Activated naive CD4-positive, alpha-beta T cell treated with anti-CD3 and anti-CD28 coated beads for 36 hours (primary cell): ENCODE measurements at regions not wholly inside any gene's neighbourhood (a gene's known extent, or its start where the extent isn't known, plus 50 kb on each side); places are given as distances from the start of the nearest gene placed in this dataset.
"Not testable (repeated sequence)": the region's sequence is repeated elsewhere in the genome, so short reads cannot be mapped to it uniquely, and the experiment has no call there.

Experiments
- CTCF ChIA-PET: fragments of 350-600 bp; sonication (Branson Sonifier 250); formaldehyde crosslinking; loops from one replicate; lab custom pipeline; 2021; ENCODE audit warnings: antibody characterized with exemption; lab: Charles Lee
- DNase-seq: peaks from one replicate; pipeline ENCODE4 v3.0.0-alpha.2; 2020
- H3K27ac Mint-ChIP-seq: one replicate; pipeline ENCODE4 v1.8.0; 2021; ENCODE audit warnings: mild to moderate bottlenecking, mixed read lengths
- H3K27me3 Mint-ChIP-seq: one replicate; pipeline ENCODE4 v1.8.0; 2021; ENCODE audit warnings: low read depth, mixed read lengths
- H3K36me3 Mint-ChIP-seq: one replicate; pipeline ENCODE4 v1.8.0; 2021; ENCODE audit warnings: low read depth, mixed read lengths
- H3K4me1 Mint-ChIP-seq: one replicate; pipeline ENCODE4 v1.8.0; 2021; ENCODE audit warnings: low read depth, mixed read lengths
- H3K4me3 Mint-ChIP-seq: one replicate; pipeline ENCODE4 v1.8.0; 2021; ENCODE audit warnings: mild to moderate bottlenecking, moderate library complexity, mixed read lengths
- H3K9me3 Mint-ChIP-seq: one replicate; pipeline ENCODE4 v1.8.0; 2021; ENCODE audit warnings: mixed read lengths
- intact Hi-C: fragments of 100-400 bp; cut with micrococcal nuclease; formaldehyde crosslinking; loops from one replicate; pipeline ENCODE4 v1.15.1; 2023

DNA sequence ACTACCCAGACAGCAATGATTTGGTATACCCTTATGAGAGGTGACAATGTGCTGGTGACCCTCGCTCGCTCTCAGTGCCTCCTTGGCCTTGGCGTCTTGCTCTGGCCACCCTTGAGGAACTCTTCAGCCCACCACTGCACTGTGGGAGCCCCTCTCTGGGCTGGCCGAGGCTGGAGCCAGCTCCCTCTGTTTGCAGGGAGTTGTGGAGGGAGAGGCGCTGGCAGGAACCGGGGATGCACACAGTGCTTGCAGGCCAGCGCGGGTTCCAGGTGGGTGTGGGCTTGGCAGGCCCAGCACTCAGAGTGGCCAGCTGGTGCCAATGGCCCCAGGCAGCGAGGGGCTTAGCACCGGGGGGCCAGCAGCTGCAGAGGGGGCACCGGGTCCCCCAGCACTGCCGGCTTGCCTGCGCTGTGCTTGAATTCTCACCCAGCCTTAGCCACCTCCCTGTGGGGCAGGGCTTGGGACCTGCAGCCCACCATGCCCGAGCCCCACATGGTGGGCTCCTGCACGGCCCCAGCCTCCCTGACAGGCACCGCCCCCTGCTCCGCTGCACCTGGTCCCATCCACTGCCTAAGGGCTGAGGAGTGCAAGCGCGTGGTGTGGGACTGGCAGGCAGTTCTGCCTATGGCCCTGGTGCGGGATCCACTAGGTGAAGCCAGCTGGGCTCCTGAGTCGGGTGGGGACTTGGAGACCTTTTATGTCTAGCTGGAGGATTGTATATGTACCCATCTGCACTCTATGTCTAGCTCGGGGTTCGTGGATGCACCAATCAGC, 857.0 kb upstream of the IGFBP7 start:
- Mint-ChIP-seq H3K27ac (no peak overlapping the region), H3K9me3 (peaks cover 12% of the 10 kb centered on the region), H3K4me3 (no peak overlapping the region), H3K27me3 (no peaks in the 10 kb centered on the region), H3K36me3 (no peaks in the 10 kb centered on the region), H3K4me1 (no peaks in the 10 kb centered on the region)
- DNase-seq: no peak
- intact Hi-C loops: no loop called here
- CTCF ChIA-PET: no interaction called here

DNA sequence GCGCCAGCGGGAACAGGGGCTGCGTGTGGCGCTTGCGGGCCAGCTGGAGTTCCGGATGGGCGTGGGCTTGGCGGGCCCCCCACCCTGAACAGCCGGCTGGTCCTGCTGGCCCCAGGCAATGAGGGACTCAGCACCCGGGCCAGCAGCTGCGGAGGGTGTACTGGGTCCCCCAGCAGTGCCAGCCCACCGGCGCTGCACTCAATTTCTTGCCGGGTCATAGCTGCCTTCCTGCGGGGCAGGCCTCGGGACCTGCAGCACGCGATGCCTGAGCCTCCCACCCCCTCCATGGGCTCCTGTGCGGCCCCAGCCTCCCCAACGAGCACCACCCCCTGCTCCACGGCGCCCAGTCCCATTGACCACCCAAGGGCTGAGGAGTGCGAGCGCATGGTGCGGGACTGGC, 855.2 kb upstream of the IGFBP7 start:
- intact Hi-C loops, CTCF ChIA-PET, H3K27me3 Mint-ChIP-seq, H3K4me3 Mint-ChIP-seq, DNase-seq, H3K36me3 Mint-ChIP-seq, H3K27ac Mint-ChIP-seq, H3K4me1 Mint-ChIP-seq: not testable (repeated sequence)
- H3K9me3 Mint-ChIP-seq: peaks cover 12% of the 10 kb centered on the region

DNA sequence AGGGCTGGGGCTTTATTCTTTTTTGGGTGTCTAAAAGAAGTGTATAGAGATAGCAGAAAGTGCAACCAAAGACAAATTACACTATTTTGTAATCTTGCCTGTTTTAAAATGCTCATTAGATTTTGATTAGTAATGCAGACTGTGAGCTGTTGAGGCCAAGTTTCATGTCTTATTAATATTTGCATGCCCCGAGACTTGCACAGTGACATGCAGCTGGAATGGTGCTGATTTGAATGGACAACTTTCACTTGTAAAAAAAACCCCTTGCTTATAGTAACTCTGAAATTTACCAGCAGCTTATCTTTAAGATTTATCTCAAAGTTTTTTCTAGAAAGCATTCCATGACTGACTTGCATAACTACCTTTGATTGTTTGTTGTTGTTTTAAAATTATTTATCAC, 835.1 kb upstream of the IGFBP7 start:
- Mint-ChIP-seq H3K36me3 (no peaks in the 10 kb centered on the region), H3K27ac (no peak overlapping the region), H3K4me1 (no peaks in the 10 kb centered on the region), H3K9me3 (no peaks in the 10 kb centered on the region), H3K4me3 (no peak overlapping the region), H3K27me3 (no peaks in the 10 kb centered on the region)
- no peak for DNase-seq
- intact Hi-C loops: no loop called here
- CTCF ChIA-PET: no interaction called here

DNA sequence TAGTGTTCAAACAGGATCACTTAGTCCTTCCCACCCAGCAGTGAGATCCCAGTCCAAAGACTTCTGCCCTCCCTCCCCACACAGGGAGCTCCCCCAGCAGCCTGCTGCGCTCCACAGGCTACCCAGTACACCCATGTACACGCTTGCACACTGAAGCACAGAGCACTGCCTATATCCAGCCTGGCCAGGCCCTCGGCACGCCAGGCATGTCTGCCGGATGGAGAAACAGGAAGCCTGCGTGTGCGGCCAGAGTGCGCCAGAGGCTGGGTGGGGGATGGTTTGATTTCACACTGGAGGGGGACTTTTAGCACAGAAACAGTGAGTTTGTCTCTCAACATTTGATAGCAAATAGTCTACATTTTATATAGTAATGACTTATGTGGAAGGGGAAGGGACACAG, 833.5 kb upstream of the IGFBP7 start:
- no peaks in the 10 kb centered on the region for H3K27me3 Mint-ChIP-seq
- H3K4me3 Mint-ChIP-seq: no peak overlapping the region
- no peak for DNase-seq
- H3K27ac Mint-ChIP-seq: no peak overlapping the region
- no peaks in the 10 kb centered on the region for H3K9me3 Mint-ChIP-seq
- H3K36me3 Mint-ChIP-seq: no peaks in the 10 kb centered on the region
- CTCF ChIA-PET: no interaction called here
- intact Hi-C loops: no loop called here
- no peaks in the 10 kb centered on the region for H3K4me1 Mint-ChIP-seq

DNA sequence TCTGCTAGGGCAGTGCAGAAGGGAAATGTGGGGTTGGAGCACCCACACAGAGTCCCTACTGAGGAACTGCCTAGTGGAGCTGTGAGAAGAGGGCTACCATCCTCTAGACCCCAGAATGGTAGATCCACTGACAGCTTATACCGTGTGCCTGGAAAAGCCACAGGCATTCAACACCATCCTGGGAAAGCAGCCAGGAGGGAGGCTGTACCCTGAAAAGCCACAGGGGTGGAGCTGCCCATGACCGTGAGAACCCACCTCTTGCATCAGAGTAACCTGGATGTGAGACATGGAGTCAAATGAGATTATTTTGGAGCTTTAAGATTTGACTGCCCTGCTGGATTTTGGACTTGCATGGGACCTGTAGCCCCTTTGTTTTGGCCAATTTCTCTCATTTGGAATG, 827.1 kb upstream of the IGFBP7 start:
- H3K4me1 Mint-ChIP-seq, H3K36me3 Mint-ChIP-seq, intact Hi-C loops, H3K27ac Mint-ChIP-seq, CTCF ChIA-PET, H3K4me3 Mint-ChIP-seq, H3K27me3 Mint-ChIP-seq, DNase-seq, H3K9me3 Mint-ChIP-seq: not testable (repeated sequence)

DNA sequence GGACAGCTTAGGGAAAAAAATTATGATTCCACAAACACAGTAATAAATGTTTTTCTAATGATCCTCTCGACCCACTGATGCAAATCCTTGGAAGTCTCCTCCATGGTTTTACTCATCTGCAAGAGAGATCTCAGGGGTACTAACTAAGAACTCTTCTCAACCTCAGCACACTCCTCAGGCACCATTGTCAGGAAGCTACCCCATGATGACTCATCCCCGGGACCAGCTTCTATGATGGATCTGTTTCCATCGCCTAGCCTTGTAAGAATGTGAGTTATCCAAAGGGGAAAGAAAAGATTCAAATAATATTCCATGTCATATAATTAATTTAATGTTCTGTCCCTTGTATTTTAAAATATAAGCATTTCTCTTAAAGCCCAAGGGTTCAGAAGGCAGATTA, 816.1 kb upstream of the IGFBP7 start:
- Mint-ChIP-seq H3K36me3 (no peaks in the 10 kb centered on the region), H3K4me1 (no peaks in the 10 kb centered on the region), H3K9me3 (peaks cover 4% of the 10 kb centered on the region), H3K27me3 (peaks cover 2% of the 10 kb centered on the region), H3K4me3 (no peak overlapping the region), H3K27ac (no peak overlapping the region)
- intact Hi-C loops: no loop called here
- no peak for DNase-seq
- CTCF ChIA-PET: no interaction called here

DNA sequence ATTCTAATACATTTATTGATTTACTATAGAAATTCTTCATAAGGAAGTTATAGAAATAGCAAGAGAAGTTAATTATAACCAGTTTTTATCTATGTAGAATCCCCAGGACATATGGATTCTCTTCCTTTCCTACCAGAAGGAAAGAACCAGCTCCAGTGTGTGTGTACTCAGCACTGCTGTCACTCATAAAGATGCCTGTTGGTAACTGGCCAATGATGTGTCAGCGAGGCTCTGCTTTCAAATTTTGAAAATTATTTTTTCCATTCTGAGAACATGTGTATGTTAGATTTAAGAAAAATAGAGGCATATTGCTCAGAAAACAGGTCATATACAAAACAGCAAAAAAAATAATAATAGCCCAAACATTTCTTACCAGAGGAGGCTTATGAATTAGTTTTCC, 814.8 kb upstream of the IGFBP7 start:
- H3K9me3 Mint-ChIP-seq: no peaks in the 10 kb centered on the region
- intact Hi-C loops: no loop called here
- no peak overlapping the region for H3K4me3 Mint-ChIP-seq
- H3K27ac Mint-ChIP-seq: no peak overlapping the region
- no peak for DNase-seq
- H3K27me3 Mint-ChIP-seq: no peaks in the 10 kb centered on the region
- H3K36me3 Mint-ChIP-seq: no peaks in the 10 kb centered on the region
- no peaks in the 10 kb centered on the region for H3K4me1 Mint-ChIP-seq
- CTCF ChIA-PET: no interaction called here

DNA sequence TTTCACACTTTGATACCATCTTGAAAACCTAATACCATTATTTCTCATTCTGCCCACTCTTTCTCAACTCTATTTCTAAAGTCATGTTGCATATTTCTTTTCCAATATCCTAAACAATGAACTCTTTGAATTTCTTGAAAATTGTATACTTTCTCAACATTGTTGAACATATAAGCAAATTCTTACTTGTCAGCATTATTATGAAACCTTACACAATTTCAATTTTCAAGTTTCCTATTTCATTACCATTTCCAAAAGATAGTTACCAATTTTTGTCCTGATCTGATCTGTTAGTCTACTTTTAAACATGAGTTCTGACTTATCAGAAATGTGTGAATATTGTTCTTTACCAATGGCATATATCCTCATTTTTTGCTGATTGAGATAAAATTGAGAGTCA, 806.3 kb upstream of the IGFBP7 start:
- intact Hi-C loops: no loop called here
- H3K9me3 Mint-ChIP-seq: peaks cover 4% of the 10 kb centered on the region
- no peak overlapping the region for H3K27ac Mint-ChIP-seq
- no peak for DNase-seq
- no peak overlapping the region for H3K4me3 Mint-ChIP-seq
- CTCF ChIA-PET: no interaction called here
- no peaks in the 10 kb centered on the region for H3K27me3 Mint-ChIP-seq
- H3K36me3 Mint-ChIP-seq: no peaks in the 10 kb centered on the region
- H3K4me1 Mint-ChIP-seq: no peaks in the 10 kb centered on the region

DNA sequence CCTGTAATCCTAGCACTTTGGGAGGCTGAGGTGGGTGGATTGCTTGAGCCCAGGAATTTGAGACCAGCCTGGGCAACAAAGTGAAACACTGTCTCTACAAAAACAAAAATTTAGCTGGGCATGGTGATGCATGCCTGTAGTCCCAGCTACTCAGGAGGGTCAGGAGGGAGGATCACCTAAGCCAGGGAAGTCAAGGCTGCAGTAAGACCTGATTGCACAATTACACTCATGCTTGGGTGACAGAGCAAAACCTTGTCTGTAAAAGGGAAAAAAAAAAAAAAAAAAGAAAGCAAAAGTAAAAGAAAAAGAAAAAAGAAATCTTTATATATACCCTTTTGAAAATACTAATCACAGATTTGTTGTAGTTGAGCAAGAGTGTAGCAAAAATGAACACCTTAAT, 801.0 kb upstream of the IGFBP7 start:
- CTCF ChIA-PET: no interaction called here
- Mint-ChIP-seq H3K27me3 (no peaks in the 10 kb centered on the region), H3K36me3 (no peaks in the 10 kb centered on the region), H3K27ac (no peak overlapping the region), H3K9me3 (peaks cover 3% of the 10 kb centered on the region), H3K4me3 (no peak overlapping the region), H3K4me1 (no peaks in the 10 kb centered on the region)
- intact Hi-C loops: no loop called here
- DNase-seq: no peak

DNA sequence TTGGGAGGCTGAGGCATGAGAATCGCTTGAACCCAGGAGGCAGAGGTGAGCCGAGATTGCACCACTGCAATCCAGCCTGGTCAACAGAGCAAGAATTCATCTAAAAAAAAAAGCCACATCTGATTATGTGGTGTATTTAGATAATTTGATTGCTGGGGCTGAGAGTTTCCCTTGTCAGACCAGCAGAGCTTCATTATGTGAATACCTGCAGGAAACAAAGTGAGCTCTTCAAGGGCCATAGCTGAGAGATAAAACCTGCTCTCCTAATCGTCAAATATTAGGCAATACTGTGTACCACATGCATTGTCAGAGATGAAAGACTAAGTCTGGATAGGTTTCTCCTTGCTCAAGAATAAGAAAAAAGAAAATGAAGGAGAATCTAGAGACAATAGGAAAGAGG, 800.0 kb upstream of the IGFBP7 start:
- H3K27ac Mint-ChIP-seq: no peak overlapping the region
- CTCF ChIA-PET: no interaction called here
- H3K36me3 Mint-ChIP-seq: no peaks in the 10 kb centered on the region
- peaks cover 2% of the 10 kb centered on the region for H3K9me3 Mint-ChIP-seq
- no peak for DNase-seq
- H3K4me3 Mint-ChIP-seq: no peak overlapping the region
- H3K27me3 Mint-ChIP-seq: no peaks in the 10 kb centered on the region
- H3K4me1 Mint-ChIP-seq: no peaks in the 10 kb centered on the region
- intact Hi-C loops: no loop called here

DNA sequence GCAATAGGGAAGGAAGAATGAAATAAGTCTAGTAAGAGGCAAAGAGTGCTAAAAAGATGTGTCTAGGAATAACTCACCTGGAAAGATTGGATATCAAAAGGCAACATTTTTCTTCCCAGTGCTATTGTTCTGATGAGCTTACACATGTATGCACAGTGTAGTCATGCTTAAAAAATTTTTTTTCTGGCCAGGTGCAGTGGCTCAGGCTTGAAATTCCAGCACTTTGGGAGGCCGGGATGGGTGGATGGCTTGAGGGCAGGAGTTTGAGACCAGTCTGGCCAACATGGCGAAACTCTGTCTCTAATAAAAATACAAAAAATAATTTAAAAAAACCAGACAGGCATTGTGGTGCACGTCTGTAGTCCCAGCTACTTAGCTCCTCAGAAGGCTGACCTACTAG, 795.8 kb upstream of the IGFBP7 start:
- no peak for DNase-seq
- H3K27me3 Mint-ChIP-seq: no peaks in the 10 kb centered on the region

DNA sequence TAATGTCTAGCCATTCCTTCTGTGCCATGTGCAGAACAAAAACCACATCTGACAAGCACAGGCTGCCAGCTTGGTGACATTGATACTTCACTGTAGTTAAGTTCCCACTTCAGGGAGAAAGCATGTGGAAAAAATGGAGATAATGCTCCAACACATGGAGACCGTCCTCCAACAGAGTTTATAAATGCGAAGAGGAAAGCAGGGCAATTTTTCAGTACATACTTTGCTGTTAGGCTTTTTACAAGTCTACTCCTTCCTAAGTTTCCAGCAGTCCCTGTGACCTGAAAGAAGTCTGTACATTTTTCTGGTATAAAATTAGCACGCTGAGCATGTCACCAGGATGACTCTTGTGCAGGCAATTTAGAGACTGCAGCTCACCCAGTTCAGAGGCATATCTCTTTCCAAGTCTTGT, 766.9 kb upstream of the IGFBP7 start:
- Mint-ChIP-seq H3K36me3 (no peaks in the 10 kb centered on the region), H3K27ac (no peak overlapping the region), H3K4me3 (no peak overlapping the region), H3K9me3 (no peaks in the 10 kb centered on the region), H3K27me3 (no peaks in the 10 kb centered on the region), H3K4me1 (no peaks in the 10 kb centered on the region)
- intact Hi-C loops: no loop called here
- no peak for DNase-seq
- CTCF ChIA-PET: no interaction called here

More for the DNA sequence above, 795.8 kb upstream of the IGFBP7 start:
- peaks cover 1% of the 10 kb centered on the region for H3K9me3 Mint-ChIP-seq
- H3K27ac Mint-ChIP-seq: no peak overlapping the region
- intact Hi-C loops: no loop called here
- H3K4me1 Mint-ChIP-seq: no peaks in the 10 kb centered on the region
- H3K36me3 Mint-ChIP-seq: no peaks in the 10 kb centered on the region
- CTCF ChIA-PET: interaction anchor here (0.7 kb wide), 1 partner anchor 170 kb away, joined by 3 read pairs; no protein-coding TSS in a partner anchor
- no peak overlapping the region for H3K4me3 Mint-ChIP-seq

DNA sequence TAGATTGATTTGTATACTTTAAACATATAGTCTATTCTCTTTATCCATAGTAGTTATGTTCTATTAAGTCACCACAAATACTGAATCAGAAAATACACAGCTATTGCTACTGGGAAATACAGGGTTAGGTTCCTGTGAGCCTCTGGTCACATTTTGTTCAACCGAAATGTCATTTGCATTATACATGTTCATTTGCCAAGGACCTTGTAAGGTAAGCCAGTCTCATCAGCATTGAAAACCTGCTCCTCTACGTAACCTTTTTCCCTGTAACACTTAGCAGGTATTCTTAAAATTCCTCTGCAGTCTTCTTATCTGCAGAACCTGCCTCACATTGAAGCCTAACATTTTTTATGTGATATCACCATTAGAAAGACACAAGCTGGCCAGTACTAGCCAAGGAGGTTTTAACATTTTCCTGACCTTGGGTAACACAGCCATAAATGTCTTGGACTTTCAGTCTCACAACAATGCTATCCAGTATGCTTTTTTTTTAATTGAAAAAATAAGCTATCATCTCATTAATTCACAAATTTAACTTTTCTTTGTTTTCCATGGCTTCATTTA, 765.7 kb upstream of the IGFBP7 start:
- no peaks in the 10 kb centered on the region for H3K36me3 Mint-ChIP-seq
- intact Hi-C loops: no loop called here
- no peak for DNase-seq
- H3K27me3 Mint-ChIP-seq: no peaks in the 10 kb centered on the region
- H3K4me1 Mint-ChIP-seq: no peaks in the 10 kb centered on the region
- no peak overlapping the region for H3K4me3 Mint-ChIP-seq
- peaks cover 2% of the 10 kb centered on the region for H3K9me3 Mint-ChIP-seq
- no peak overlapping the region for H3K27ac Mint-ChIP-seq
- CTCF ChIA-PET: no interaction called here
